LNCaP clone FGC (cell line): ENCODE measurements at regions not wholly inside any gene's neighbourhood (a gene's known extent, or its start where the extent isn't known, plus 50 kb on each side); places are given as distances from the start of the nearest gene placed in this dataset.

Source experiments
- DNase-seq: peaks from one replicate; pipeline ENCODE4 v3.0.0-alpha.2; 2011; ENCODE audit warnings: low read depth
- H3K4me3 ChIP-seq: 2 replicates; pipeline ENCODE4 v1.5.1; 2011; ENCODE audit warnings: mild to moderate bottlenecking, low read depth, low read length, control low read depth
- TF ChIP-seq, protein P1 (sequence below): IDR thresholded peaks from 2 replicates; pipeline ENCODE4 v1.5.1; 2012; ENCODE audit warnings: mild to moderate bottlenecking; ENCODE audit not compliant: control insufficient read depth, insufficient read depth; ENCODE audit errors: extremely low read depth

DNA sequence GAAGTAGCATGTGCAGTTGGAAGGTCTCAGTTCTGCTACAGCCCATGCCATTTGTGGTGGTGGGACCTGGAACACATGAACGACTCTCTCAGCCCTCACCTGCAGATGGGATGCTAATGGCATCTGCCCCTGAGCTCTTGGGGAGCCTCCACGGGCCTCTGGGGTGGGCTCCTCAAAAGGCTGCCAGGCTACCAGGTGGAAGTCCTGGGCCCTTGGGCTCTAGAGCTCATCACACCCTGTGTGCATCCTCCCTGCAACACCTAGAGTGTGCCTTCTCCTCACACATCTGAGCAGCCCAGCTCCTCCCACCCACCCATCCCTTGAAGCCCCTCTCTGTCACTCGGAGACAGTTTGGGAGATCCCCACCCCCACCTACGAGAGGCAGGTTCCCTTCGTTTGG is 231.8 kb upstream of the MYT1L start:
- H3K4me3 ChIP-seq, result no peak overlapping the region
- TF ChIP-seq, protein P1, sequence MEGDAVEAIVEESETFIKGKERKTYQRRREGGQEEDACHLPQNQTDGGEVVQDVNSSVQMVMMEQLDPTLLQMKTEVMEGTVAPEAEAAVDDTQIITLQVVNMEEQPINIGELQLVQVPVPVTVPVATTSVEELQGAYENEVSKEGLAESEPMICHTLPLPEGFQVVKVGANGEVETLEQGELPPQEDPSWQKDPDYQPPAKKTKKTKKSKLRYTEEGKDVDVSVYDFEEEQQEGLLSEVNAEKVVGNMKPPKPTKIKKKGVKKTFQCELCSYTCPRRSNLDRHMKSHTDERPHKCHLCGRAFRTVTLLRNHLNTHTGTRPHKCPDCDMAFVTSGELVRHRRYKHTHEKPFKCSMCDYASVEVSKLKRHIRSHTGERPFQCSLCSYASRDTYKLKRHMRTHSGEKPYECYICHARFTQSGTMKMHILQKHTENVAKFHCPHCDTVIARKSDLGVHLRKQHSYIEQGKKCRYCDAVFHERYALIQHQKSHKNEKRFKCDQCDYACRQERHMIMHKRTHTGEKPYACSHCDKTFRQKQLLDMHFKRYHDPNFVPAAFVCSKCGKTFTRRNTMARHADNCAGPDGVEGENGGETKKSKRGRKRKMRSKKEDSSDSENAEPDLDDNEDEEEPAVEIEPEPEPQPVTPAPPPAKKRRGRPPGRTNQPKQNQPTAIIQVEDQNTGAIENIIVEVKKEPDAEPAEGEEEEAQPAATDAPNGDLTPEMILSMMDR, result no peak
- DNase-seq, result no peak

DNA sequence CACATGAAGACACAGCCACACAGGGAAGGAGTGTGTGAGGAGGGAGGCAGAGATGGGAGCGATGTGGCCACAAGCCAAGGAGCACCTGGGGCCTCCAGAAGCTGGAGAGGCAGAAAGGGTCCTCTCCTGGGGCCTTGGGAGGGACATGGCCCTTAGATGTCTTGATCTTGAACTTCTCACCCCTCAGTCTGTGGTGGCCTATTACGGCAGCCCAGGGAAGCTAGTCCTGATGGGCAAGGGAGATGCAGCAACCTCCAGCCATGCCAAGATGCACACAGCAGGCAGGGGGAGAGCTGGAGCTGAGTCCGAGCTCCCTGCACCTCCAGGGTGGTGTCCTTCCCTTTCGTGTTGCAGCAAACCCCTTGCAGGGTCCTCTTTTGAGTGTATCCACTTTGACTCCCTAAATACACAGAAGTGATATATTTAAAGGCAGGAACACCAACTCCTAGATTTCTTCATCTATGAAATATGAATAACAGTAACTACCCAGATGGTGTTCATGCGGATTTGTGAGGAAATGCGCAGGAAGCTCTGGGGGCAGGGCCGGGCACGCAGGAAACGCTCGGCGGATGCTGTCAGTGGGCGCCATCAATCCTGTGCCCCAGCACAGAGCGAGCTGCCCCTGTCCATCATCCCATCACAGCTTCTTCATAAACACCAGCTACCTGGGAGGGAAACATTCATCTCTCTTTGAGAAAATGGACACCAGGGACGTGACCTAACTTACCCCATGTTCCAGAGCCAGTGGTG is 230.4 kb upstream of the MYT1L start:
- no peak overlapping the region for H3K4me3 ChIP-seq
- TF ChIP-seq, protein P1, result no peak
- no peak for DNase-seq

DNA sequence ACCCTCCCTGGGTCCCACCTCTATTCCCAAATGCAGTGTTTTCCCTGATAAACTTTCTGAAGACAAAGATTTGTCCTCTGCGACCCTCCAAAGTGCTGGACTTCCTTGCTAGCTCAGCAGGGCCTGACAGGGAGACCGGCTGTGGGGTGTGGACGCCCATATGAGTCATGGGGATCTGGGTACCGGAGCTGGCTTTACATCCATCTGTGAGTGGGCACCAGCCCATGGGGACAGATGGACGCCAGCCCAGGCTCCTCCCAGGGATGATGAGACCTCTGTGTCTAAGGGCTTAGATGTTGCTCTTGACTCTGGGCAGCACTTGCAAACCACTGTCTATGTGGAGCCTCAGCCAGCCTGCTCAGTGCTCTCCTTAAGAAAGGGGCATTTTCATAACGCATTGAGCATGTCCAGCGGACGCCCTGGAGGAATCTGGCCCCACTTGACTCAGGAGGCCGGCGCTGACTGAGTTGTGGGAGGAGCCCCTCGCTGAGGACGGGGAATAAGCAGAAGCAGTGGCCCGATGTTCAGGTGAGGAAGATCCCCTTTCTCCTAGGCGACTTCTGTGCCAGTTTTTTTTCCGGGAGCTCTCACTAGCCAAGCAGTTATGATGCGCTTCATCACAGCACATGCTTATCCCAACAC is 229.4 kb upstream of the MYT1L start:
- TF ChIP-seq, protein P1, result no peak
- DNase-seq, result no peak
- no peak overlapping the region for H3K4me3 ChIP-seq

DNA sequence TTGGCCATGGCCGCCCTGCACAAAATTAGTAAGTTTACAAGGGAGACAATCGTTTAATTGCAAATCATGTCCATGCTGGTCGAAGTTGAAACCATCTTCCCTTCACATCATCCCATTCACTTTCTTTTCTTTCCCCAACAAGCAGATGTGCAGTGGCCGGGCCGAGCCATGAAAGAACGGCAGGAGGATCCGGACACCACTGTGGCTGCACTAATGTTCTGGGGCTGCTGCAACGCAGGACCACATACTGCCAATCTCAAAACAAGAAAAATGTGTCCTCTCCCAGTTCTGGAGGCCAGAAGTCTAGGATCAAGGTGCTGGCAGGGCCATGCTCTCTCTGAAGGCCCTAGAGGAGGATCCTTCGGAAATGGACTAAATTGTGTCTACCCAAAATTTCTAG is 227.4 kb upstream of the MYT1L start:
- H3K4me3 ChIP-seq, result no peak overlapping the region
- TF ChIP-seq, protein P1, result no peak
- DNase-seq, result no peak

DNA sequence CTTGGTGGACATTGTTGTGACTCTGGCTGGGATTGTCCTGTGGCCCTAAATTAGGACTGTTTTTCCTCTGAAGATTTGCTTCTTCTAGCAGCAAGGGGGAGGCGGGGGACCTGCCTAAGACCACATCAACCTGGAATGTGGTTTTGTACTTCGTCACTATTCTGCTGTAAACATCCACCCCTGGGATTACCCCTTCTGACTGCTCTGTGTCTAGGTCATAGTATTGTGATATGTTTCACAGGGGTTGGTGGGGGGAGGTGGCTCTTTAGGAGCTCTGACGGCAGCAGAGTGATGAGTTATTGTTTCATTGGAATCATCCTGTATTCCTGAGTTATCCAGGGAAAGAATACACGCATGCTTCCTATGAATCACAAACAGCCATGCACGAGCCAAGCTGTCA is 226.4 kb upstream of the MYT1L start:
- TF ChIP-seq, protein P1, result no peak
- no peak for DNase-seq
- no peak overlapping the region for H3K4me3 ChIP-seq

DNA sequence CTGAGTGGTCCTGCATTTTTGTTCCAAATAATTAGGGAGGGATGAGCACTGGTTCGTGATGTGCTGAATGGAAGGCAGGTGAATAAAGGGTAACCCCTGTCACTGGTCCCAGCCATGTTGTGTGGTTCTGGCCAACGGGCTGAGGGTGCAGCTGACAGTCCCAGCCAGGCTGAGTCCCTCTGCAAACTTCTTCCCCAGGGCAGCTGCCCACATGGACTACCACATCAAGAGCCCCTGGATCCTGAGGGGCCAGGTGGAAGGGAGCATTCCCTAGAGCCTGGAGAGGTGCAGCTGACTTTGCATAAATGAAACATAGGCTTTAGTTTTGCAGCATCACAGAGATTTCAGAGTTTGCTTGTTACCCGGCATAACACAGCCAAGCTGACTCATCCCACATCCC is 219.8 kb upstream of the MYT1L start:
- no peak for DNase-seq
- H3K4me3 ChIP-seq, result no peak overlapping the region
- TF ChIP-seq, protein P1, result no peak
